Loucy (cell line): ENCODE measurements at regions not wholly inside any gene's neighbourhood (a gene's known extent, or its start where the extent isn't known, plus 50 kb on each side); places are given as distances from the start of the nearest gene placed in this dataset.

ENCODE experiments used
- H2AFZ ChIP-seq: fragments of 200-600 bp; sonication (generic); 2 replicates; pipeline ENCODE4 v1.6.0; 2016; ENCODE audit warnings: antibody characterized with exemption, mild to moderate bottlenecking, low read length, moderate library complexity
- H3F3A ChIP-seq: fragments of 200-600 bp; 2 replicates; pipeline ENCODE4 v1.6.0; 2016; ENCODE audit warnings: antibody characterized with exemption, low read depth, mild to moderate bottlenecking
- H3K27me3 ChIP-seq: fragments of 200-600 bp; sonication (generic); 2 replicates; pipeline ENCODE4 v1.6.1; 2014; ENCODE audit warnings: low read length, mild to moderate bottlenecking; ENCODE audit not compliant: insufficient read depth, poor library complexity, severe bottlenecking
- H3K36me3 ChIP-seq: fragments of 200-600 bp; sonication (generic); 2 replicates; pipeline ENCODE4 v1.6.1; 2016; ENCODE audit warnings: low read length; ENCODE audit not compliant: insufficient read depth
- H3K4me1 ChIP-seq: fragments of 200-600 bp; sonication (generic); 2 replicates; pipeline ENCODE4 v1.5.1; 2014; ENCODE audit warnings: low read length, mild to moderate bottlenecking; ENCODE audit not compliant: insufficient read depth, poor library complexity, severe bottlenecking
- H3K4me2 ChIP-seq: fragments of 200-600 bp; sonication (generic); 2 replicates; pipeline ENCODE4 v1.6.0; 2014; ENCODE audit warnings: antibody characterized with exemption, low read length, low read depth, mild to moderate bottlenecking; ENCODE audit not compliant: poor library complexity, severe bottlenecking
- H3K4me3 ChIP-seq: fragments of 200-600 bp; sonication (generic); 2 replicates; pipeline ENCODE4 v1.5.1; 2014; ENCODE audit warnings: low read length, mild to moderate bottlenecking, mixed read lengths; ENCODE audit not compliant: poor library complexity, severe bottlenecking
- H3K79me2 ChIP-seq: fragments of 200-600 bp; sonication (generic); 2 replicates; pipeline ENCODE4 v1.6.1; 2014; ENCODE audit warnings: low read length; ENCODE audit not compliant: insufficient read depth
- H3K9ac ChIP-seq: fragments of 200-600 bp; sonication (generic); 2 replicates; pipeline ENCODE4 v1.6.0; 2014; ENCODE audit warnings: mild to moderate bottlenecking, low read depth, low read length, moderate library complexity; ENCODE audit not compliant: poor library complexity, severe bottlenecking
- H3K9me2 ChIP-seq: fragments of 200-600 bp; sonication (generic); replicated peaks from 2 replicates; pipeline ENCODE4 v1.6.1; 2016; ENCODE audit warnings: low read depth, low read length, mixed read lengths
- H3K9me3 ChIP-seq: fragments of 200-600 bp; sonication (generic); 2 replicates; pipeline ENCODE4 v1.6.1; 2014; ENCODE audit warnings: mild to moderate bottlenecking, antibody characterized with exemption, low read length, low read depth; ENCODE audit not compliant: insufficient read depth
- H4K20me1 ChIP-seq: fragments of 200-600 bp; sonication (generic); 2 replicates; pipeline ENCODE4 v1.6.0; 2014; ENCODE audit warnings: antibody characterized with exemption, low read length, mild to moderate bottlenecking; ENCODE audit not compliant: insufficient read depth, poor library complexity, severe bottlenecking
- EZH2phosphoT487 ChIP-seq: fragments of 200-600 bp; IDR thresholded peaks from 2 replicates; pipeline ENCODE4 v1.6.1; 2018; ENCODE audit warnings: antibody characterized with exemption, mild to moderate bottlenecking, moderate library complexity, borderline replicate concordance
- TF ChIP-seq, protein P1 (sequence below): fragments of 200-600 bp; sonication (generic); conservative IDR thresholded peaks from 2 replicates; pipeline ENCODE4 v1.5.1; 2014; ENCODE audit warnings: mild to moderate bottlenecking, antibody characterized with exemption, low read length

DNA sequence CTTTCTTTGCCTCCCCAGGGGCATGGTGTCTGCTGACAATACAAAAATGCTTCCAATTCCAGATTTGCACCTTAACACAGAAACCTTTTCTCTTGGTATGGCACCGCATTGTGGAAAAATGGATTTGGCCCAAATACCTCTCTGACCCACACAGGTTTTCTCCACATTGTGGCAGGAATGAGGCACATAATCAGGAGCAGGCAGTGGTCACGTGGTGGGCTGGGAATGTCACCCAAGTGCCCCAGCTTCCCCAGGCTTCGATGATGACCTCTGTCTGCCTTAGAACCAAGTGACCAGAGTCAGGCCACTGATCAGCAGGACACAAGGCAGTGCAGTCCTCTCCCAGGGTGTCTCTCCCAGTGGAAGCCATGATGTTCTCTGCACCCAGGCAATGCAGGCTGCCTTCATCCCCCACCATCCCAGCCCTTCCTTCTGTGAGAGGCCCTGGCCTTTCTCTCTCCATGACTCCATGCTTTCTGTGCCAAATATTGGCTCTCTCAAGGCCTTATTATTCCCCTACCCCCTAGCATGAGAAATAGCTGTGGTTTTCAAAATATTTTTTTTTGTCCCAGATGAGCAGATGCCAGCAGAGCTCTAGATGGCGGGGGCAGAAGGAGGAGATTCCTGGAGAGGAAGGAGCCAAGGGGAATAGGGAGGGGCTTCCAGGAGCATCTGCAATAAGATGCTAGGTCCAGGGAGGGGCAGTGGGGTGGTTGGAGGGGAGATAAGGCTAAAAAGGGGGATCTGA lies 198.9 kb downstream of the ACKR3 start:
- Histone ChIP-seq H3F3A (no peaks in the 10 kb centered on the region), H2AFZ (no peak overlapping the region), H3K9me2 (no peaks in the 10 kb centered on the region), H3K9ac (no peak overlapping the region), H3K4me3 (no peak overlapping the region), H3K4me1 (no peaks in the 10 kb centered on the region), H3K4me2 (no peak overlapping the region), H3K79me2 (no peaks in the 10 kb centered on the region), H4K20me1 (no peaks in the 10 kb centered on the region), H3K9me3 (no peaks in the 10 kb centered on the region), H3K27me3 (no peaks in the 10 kb centered on the region), H3K36me3 (no peaks in the 10 kb centered on the region)
- no peak for TF ChIP-seq EZH2phosphoT487
- TF ChIP-seq, protein P1, sequence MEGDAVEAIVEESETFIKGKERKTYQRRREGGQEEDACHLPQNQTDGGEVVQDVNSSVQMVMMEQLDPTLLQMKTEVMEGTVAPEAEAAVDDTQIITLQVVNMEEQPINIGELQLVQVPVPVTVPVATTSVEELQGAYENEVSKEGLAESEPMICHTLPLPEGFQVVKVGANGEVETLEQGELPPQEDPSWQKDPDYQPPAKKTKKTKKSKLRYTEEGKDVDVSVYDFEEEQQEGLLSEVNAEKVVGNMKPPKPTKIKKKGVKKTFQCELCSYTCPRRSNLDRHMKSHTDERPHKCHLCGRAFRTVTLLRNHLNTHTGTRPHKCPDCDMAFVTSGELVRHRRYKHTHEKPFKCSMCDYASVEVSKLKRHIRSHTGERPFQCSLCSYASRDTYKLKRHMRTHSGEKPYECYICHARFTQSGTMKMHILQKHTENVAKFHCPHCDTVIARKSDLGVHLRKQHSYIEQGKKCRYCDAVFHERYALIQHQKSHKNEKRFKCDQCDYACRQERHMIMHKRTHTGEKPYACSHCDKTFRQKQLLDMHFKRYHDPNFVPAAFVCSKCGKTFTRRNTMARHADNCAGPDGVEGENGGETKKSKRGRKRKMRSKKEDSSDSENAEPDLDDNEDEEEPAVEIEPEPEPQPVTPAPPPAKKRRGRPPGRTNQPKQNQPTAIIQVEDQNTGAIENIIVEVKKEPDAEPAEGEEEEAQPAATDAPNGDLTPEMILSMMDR: no peak

DNA sequence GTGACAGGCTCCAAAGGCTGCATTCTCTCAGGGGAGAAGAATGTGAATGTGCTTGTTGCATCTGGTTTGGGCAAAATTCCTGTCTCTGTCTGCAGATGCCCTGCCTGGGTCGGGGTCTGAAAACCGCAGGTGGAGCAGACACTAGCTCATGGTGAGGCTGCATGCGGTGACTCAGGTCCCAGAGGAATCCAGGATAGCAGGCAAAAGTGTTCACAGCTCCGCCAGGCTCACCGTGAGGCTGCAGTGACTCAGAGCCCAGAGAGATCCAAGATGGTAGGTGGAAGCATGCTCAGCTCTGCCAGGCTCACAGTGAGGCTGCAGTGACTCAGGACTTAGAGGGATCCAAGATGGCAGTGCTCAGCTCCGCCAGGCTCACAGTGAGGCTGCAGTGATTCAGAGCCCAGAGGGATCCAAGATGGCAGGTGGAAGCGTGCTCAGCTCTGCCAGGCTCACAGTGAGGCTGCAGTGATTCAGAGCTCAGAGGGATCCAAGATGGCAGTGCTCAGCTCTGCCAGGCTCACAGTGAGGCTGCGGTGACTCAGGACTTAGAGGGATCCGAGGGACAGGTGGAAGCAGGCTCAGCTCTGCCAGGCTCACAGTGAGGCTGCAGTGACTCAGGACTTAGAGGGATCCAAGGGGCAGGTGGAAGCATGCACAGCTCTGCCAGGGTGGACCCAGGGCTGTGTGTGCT lies 200.5 kb downstream of the ACKR3 start:
- no peaks in the 10 kb centered on the region for H4K20me1 ChIP-seq
- H3K27me3 ChIP-seq: no peaks in the 10 kb centered on the region
- no peak overlapping the region for H3K4me2 ChIP-seq
- TF ChIP-seq, protein P1: no peak
- no peak for TF ChIP-seq EZH2phosphoT487
- H3K4me3 ChIP-seq: no peak overlapping the region
- H2AFZ ChIP-seq: no peak overlapping the region
- H3K9me3 ChIP-seq: no peaks in the 10 kb centered on the region
- no peak overlapping the region for H3K9ac ChIP-seq
- H3F3A ChIP-seq: no peaks in the 10 kb centered on the region
- no peaks in the 10 kb centered on the region for H3K9me2 ChIP-seq
- no peaks in the 10 kb centered on the region for H3K79me2 ChIP-seq
- H3K36me3 ChIP-seq: no peaks in the 10 kb centered on the region
- H3K4me1 ChIP-seq: no peaks in the 10 kb centered on the region

DNA sequence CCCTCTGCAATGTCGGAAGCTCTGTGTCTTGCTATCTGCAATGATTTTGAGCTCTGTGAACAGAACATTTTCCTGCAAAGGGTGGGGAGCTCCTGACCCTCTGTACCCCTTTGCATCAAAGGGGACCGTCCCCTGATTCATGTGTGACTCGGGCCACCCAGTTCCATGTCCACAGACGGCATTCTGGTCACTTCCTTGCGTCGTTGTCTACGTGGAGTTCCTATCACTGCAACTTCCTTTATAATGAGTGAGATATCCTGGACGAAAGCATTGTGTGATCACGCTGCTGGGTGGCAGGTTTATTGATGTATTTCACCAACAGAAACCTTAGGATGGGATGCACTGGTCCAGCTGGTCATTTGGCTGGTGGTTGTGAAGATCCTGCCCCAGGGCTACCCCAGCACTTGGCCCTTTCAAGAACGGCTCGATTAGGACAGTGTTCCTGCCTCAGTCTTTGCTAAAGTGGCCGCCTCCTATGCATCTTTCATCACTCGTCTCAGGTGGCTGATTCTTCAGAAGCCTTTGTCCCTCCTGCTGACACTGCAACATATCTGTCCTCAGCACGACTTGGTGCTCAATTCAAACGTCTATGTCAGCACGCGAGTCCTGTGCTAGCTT lies 202.7 kb downstream of the ACKR3 start:
- H3K4me3 ChIP-seq: no peak overlapping the region
- no peaks in the 10 kb centered on the region for H3K4me1 ChIP-seq
- no peak overlapping the region for H2AFZ ChIP-seq
- H3K4me2 ChIP-seq: no peak overlapping the region
- H3F3A ChIP-seq: no peaks in the 10 kb centered on the region
- H3K36me3 ChIP-seq: no peaks in the 10 kb centered on the region
- no peaks in the 10 kb centered on the region for H4K20me1 ChIP-seq
- no peak for TF ChIP-seq EZH2phosphoT487
- TF ChIP-seq, protein P1: no peak
- H3K9me2 ChIP-seq: no peaks in the 10 kb centered on the region
- H3K27me3 ChIP-seq: no peaks in the 10 kb centered on the region
- no peak overlapping the region for H3K9ac ChIP-seq
- H3K9me3 ChIP-seq: no peaks in the 10 kb centered on the region
- H3K79me2 ChIP-seq: no peaks in the 10 kb centered on the region
